Endothelial cell of umbilical vein (primary cell): ENCODE measurements at regions not wholly inside any gene's neighbourhood (a gene's known extent, or its start where the extent isn't known, plus 50 kb on each side); places are given as distances from the start of the nearest gene placed in this dataset.

Experiments used
- BruUV-seq: library from RNA; stranded (reverse); fragments of 400-500 nt; replicated peaks from 2 replicates; lab custom pipeline; 2021; lab: Mats Ljungman, UMichigan
- CTCF ChIA-PET: fragments of 300-600, 350-600 bp; sonication (Branson Sonifier 250); formaldehyde crosslinking; loops from one replicate; lab custom pipeline; 2021; ENCODE audit warnings: antibody characterized with exemption, inconsistent platforms; lab: Charles Lee
- POLR2A ChIA-PET: fragments of 300-600, 350-600 bp; sonication (Branson Sonifier 250); formaldehyde crosslinking; loops from one replicate; lab custom pipeline; 2021; ENCODE audit warnings: antibody characterized with exemption, inconsistent platforms; lab: Charles Lee
- DNase-seq: peaks from one replicate; pipeline ENCODE4 v3.0.0-alpha.2; 2011; ENCODE audit warnings: low read depth, low spot score
- FAIRE-seq: peaks from 2 replicates; lab custom pipeline; 2011; peaks lifted over from hg19 to GRCh38; lab: Jason Lieb, UNC
- H2AFZ ChIP-seq: 2 replicates; pipeline ENCODE4 v1.6.0; 2012; ENCODE audit warnings: low read depth, low read length, control low read depth, inconsistent platforms
- H3K27ac ChIP-seq: 2 replicates; pipeline ENCODE4 v1.5.1; 2011; ENCODE audit warnings: low read depth, mild to moderate bottlenecking, control low read depth, low read length, moderate library complexity; ENCODE audit not compliant: insufficient read depth
- H3K27me3 ChIP-seq, 2 experiments: 2 replicates each; pipeline versions ENCODE4 v1.6.0 to v1.6.1; 2011; ENCODE audit warnings: low read length in 2 of 2, mixed read lengths in 1 of 2; ENCODE audit not compliant: control insufficient read depth in 2 of 2, insufficient read depth in 2 of 2
- H3K36me3 ChIP-seq, 2 experiments: 2 replicates in 1 of 2; 3 replicates in 1 of 2; pipeline ENCODE4 v1.5.1; 2011; ENCODE audit warnings: low read length in 2 of 2, mild to moderate bottlenecking in 1 of 2, moderate library complexity in 1 of 2; ENCODE audit not compliant: control insufficient read depth in 2 of 2, insufficient read depth in 2 of 2; ENCODE audit errors: extremely low read depth in 1 of 2
- H3K4me1 ChIP-seq: 3 replicates; pipeline ENCODE4 v1.5.1; 2011; ENCODE audit warnings: mild to moderate bottlenecking, low read length; ENCODE audit not compliant: control insufficient read depth, insufficient read depth; ENCODE audit errors: extremely low read depth
- H3K4me2 ChIP-seq: 2 replicates; pipeline ENCODE4 v1.6.1; 2011; ENCODE audit warnings: low read length, control low read depth, mixed read lengths; ENCODE audit not compliant: insufficient read depth
- H3K4me3 ChIP-seq, 3 experiments: fragments of 200-600 bp in 1 of 3; sonication (generic), shearing (Covaris generic) in 1 of 3; replicated peaks in 1 of 3; 2 replicates each; pipeline ENCODE4 v1.5.1; 2011 to 2016; ENCODE audit warnings: control low read depth in 3 of 3, low read length in 3 of 3, mild to moderate bottlenecking in 2 of 3, inconsistent platforms in 1 of 3, low read depth in 1 of 3, moderate library complexity in 1 of 3; ENCODE audit not compliant: insufficient read depth in 1 of 3
- H3K79me2 ChIP-seq: 2 replicates; pipeline ENCODE4 v1.6.0; 2012; ENCODE audit warnings: low read length, inconsistent platforms; ENCODE audit not compliant: control insufficient read depth, insufficient read depth
- H3K9ac ChIP-seq: replicated peaks from 2 replicates; pipeline ENCODE3; 2011; ENCODE audit warnings: low read length, control low read depth; ENCODE audit not compliant: insufficient read depth; ENCODE audit errors: extremely low read depth
- H3K9me1 ChIP-seq: replicated peaks from 3 replicates; pipeline ENCODE4 v1.6.0; 2011; ENCODE audit warnings: mild to moderate bottlenecking, low read length; ENCODE audit not compliant: control insufficient read depth, insufficient read depth; ENCODE audit errors: extremely low read depth
- H3K9me3 ChIP-seq: replicated peaks from 2 replicates; pipeline ENCODE4 v1.5.1; 2012; ENCODE audit warnings: low read length, inconsistent platforms; ENCODE audit not compliant: control insufficient read depth, insufficient read depth
- H4K20me1 ChIP-seq: replicated peaks from 2 replicates; pipeline ENCODE3; 2011; ENCODE audit warnings: mild to moderate bottlenecking, low read length; ENCODE audit not compliant: control insufficient read depth, insufficient read depth; ENCODE audit errors: extremely low read depth
- EZH2 ChIP-seq: IDR thresholded peaks from 2 replicates; pipeline ENCODE4 v1.6.1; 2012; ENCODE audit warnings: borderline replicate concordance, low read depth, mild to moderate bottlenecking, moderate library complexity, low read length, inconsistent platforms; ENCODE audit not compliant: severe bottlenecking
- FOS ChIP-seq: IDR thresholded peaks from 2 replicates; pipeline ENCODE4 v1.6.1; 2011; ENCODE audit warnings: mild to moderate bottlenecking, low read length, moderate library complexity, borderline replicate concordance; ENCODE audit not compliant: insufficient read depth
- GATA2 ChIP-seq: IDR thresholded peaks from 2 replicates; pipeline ENCODE4 v1.7.0; 2011; ENCODE audit warnings: low read depth, mild to moderate bottlenecking, moderate library complexity, mixed read lengths, low read length; ENCODE audit not compliant: insufficient read length, insufficient read depth
- JUN ChIP-seq: IDR thresholded peaks from 2 replicates; pipeline ENCODE4 v1.6.1; 2011; ENCODE audit warnings: borderline replicate concordance, low read depth; ENCODE audit not compliant: insufficient read length, insufficient read depth
- MYC ChIP-seq: IDR thresholded peaks from one replicate; pipeline ENCODE4 v1.6.1; 2011; ENCODE audit warnings: mild to moderate bottlenecking, low read depth, low read length
- POLR2A ChIP-seq: IDR thresholded peaks from 2 replicates; pipeline ENCODE4 v1.6.1; 2012; ENCODE audit warnings: low read depth, mild to moderate bottlenecking, control low read depth, low read length
- POLR2AphosphoS5 ChIP-seq: IDR thresholded peaks from 2 replicates; pipeline ENCODE4 v1.6.1; 2012; ENCODE audit warnings: low read depth, mild to moderate bottlenecking, control low read depth, low read length, moderate library complexity; ENCODE audit not compliant: insufficient read depth
- dilution Hi-C: fragments of 300-500 bp; cut with MboI; formaldehyde crosslinking; loops from one replicate; pipeline ENCODE4 v1.15.0; 2019; ENCODE audit warnings: low sequenced_read_pairs; ENCODE audit not compliant: extremely low pct_ligation_motif_present
- intact Hi-C: fragments of 100-400 bp; cut with micrococcal nuclease; formaldehyde crosslinking; loops from one replicate; pipeline ENCODE4 v1.10.0; 2022
- TF ChIP-seq, protein P1 (sequence below): IDR thresholded peaks from 2 replicates; pipeline ENCODE4 v1.6.1; 2011; ENCODE audit not compliant: insufficient read depth, insufficient read length
- TF ChIP-seq, protein P2 (sequence below), 2 donors: IDR thresholded peaks; 1 replicate in 1 of 2; 2 replicates in 1 of 2; pipeline ENCODE4 v1.5.1; 2011; ENCODE audit warnings: low read length in 2 of 2, mild to moderate bottlenecking in 2 of 2, moderate library complexity in 2 of 2, control low read depth in 1 of 2, inconsistent platforms in 1 of 2, low read depth in 1 of 2; ENCODE audit not compliant: insufficient read depth in 1 of 2; ENCODE audit errors: extremely low read depth in 1 of 2

DNA sequence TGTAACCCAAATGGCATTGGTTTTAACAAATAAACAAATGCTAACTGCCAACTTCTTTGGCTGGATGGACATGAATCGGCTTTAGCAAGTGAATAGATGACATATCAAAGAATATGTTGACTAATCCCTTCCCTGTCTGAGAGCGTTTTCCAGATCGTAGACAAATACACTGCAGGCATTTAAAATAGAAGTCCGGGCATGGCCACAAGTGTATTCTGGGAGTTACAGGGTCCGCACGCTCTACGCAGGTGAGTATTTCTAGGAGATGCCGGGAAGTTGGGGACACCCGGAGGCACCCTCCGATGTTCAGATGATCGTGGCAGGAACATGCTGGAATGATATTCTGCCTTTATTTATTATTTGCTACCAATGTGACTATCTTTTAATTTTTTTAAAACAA is 53.2 kb upstream of the ZNF536 start:
- no TSS peak for BruUV-seq
- dilution Hi-C loops: no loop called here
- no peak for DNase-seq
- Histone ChIP-seq H3K27me3 (no peaks in the 10 kb centered on the region), H3K9ac (no peak overlapping the region), H3K36me3 (no peaks in the 10 kb centered on the region), H3K4me3 (no peak overlapping the region), H3K9me3 (no peaks in the 10 kb centered on the region), H3K9me1 (no peaks in the 10 kb centered on the region), H3K4me1 (no peaks in the 10 kb centered on the region), H3K4me2 (no peak overlapping the region), H3K27ac (no peak overlapping the region), H3K79me2 (no peaks in the 10 kb centered on the region), H4K20me1 (no peaks in the 10 kb centered on the region), H2AFZ (no peak overlapping the region)
- ChIA-PET POLR2A (no interaction called here), CTCF (no interaction called here)
- intact Hi-C loops: no loop called here
- FAIRE-seq: no peak
- TF ChIP-seq EZH2 (no peak), GATA2 (no peak), JUN (no peak), FOS (no peak), MYC (no peak), POLR2A (no peak), POLR2AphosphoS5 (no peak)
- TF ChIP-seq, protein P1, sequence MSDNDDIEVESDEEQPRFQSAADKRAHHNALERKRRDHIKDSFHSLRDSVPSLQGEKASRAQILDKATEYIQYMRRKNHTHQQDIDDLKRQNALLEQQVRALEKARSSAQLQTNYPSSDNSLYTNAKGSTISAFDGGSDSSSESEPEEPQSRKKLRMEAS: no peak
- TF ChIP-seq, protein P2, sequence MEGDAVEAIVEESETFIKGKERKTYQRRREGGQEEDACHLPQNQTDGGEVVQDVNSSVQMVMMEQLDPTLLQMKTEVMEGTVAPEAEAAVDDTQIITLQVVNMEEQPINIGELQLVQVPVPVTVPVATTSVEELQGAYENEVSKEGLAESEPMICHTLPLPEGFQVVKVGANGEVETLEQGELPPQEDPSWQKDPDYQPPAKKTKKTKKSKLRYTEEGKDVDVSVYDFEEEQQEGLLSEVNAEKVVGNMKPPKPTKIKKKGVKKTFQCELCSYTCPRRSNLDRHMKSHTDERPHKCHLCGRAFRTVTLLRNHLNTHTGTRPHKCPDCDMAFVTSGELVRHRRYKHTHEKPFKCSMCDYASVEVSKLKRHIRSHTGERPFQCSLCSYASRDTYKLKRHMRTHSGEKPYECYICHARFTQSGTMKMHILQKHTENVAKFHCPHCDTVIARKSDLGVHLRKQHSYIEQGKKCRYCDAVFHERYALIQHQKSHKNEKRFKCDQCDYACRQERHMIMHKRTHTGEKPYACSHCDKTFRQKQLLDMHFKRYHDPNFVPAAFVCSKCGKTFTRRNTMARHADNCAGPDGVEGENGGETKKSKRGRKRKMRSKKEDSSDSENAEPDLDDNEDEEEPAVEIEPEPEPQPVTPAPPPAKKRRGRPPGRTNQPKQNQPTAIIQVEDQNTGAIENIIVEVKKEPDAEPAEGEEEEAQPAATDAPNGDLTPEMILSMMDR (IDR thresholded peaks at IDR 0.05; ENCODE audit: extremely low read depth in 1 of 2, insufficient read depth in 1 of 2, low read depth in 1 of 2, low read length in 2 of 2): no peak
